Stimulated activated CD4-positive, alpha-beta T cell treated with anti-CD3 and anti-CD28 coated beads, Interleukin-1b, Interleukin-23, amount 100 ng/mL, for 4 hours (primary cell): ENCODE measurements at regions not wholly inside any gene's neighbourhood (a gene's known extent, or its start where the extent isn't known, plus 50 kb on each side); places are given as distances from the start of the nearest gene placed in this dataset.

Source experiments
- DNase-seq, 2 donors: peaks; one replicate each; pipeline ENCODE4 v3.0.0-alpha.2; 2020; ENCODE audit warnings: low read depth in 2 of 2

DNA sequence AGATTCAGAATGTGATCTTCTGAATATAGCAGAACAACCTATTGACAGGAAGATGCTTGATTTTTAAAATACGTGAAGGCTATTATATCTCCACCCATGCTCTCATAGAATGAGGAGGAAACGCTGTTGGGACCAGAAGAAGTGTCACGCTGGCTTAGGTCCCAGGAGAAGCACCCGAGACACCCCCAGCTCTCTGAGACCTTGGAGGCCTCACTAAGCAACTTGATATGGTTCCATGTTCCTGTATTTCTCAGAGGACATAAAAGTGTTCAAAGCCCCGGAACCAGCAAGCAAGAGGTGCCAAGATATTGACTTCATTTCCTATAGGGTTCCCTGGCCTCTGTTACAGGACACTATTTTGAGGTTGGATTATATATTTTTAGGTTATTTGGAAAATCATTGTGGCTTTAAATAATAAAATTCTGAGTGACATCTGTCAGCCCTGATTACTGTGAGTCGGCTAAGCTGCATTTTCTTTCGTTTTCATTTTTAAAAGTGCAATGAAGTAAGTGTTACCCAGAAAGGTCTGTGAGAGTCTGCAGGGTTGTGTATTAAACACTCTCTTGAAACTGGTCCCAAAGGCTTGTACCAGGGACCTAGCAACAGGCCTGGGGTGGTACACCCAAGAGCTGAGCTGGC is 400.0 kb downstream of the SOX9 start:
- DNase-seq: no peak

DNA sequence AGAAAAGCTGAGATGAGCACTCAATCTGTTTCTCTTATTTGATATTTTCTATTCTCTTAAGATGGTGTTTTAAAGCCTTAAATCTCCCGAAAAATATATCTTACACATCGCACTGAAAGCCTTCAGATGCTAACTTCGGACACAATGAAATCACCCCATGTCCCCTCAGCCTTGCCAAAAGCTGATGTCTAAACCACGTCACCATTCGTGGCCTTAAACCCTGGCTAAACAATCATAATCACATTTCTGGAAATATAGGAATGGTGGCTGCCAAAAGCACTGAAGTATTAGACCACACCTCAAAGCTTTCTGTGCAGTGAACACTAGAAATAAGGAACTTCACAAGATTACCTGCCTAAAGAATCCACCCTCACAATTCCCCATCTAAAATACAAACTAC is 402.7 kb downstream of the SOX9 start:
- no peak for DNase-seq

DNA sequence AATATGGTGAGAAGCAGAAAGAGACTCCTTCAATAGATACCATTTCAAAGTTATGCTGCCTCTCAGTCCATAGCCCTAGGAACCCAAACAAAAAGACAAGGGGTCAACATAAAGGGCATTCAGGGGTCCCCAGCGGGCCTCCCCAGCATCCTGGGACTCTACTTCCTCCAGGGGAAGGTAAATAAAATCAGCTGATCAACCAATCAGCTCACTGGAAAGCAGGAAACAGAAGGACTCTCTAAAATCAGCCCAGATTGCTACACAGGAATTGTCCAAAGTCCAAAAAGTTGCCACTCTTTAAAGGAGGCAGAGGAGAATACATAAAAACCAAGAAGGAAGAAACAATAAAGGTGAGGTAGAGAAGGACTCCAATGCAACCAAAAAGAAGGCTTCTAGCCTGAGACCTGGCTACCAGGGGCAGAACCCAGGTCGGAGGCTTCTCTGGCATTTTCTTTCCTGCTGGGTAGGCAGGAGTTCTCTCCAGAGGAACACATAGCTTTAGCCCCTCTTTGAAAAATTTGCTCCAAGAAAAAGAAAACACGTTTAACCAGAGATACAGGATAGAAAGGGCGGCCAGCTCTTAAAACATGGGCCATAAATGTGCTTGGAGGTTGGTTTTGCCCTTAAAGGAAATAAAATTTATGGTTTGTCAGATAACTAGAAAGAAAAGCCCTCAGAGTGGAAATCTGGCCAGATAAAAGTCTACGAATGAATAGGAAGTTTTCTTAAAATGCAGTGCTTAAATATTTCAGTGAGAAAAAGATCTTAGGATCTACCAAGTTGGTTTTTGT is 404.6 kb downstream of the SOX9 start:
- no peak for DNase-seq

DNA sequence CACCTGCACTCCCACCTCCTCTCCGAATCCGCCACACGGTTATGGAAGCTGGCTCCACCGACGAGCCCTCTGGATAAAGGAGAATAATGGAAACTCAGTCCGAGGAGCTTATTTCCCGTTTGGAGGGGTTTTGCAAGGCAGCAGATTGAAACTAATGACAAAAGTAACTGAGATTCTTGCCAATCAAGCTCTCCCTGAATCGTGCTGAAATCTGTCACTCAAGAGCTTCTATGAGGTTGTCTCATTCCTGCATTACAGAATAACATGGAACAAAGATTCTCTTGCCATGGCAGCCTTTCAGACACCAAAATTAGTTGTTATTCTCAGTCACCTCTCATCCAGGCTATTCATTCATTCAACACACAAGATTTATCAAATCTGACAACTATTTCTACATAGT is 405.9 kb downstream of the SOX9 start:
- no peak for DNase-seq

DNA sequence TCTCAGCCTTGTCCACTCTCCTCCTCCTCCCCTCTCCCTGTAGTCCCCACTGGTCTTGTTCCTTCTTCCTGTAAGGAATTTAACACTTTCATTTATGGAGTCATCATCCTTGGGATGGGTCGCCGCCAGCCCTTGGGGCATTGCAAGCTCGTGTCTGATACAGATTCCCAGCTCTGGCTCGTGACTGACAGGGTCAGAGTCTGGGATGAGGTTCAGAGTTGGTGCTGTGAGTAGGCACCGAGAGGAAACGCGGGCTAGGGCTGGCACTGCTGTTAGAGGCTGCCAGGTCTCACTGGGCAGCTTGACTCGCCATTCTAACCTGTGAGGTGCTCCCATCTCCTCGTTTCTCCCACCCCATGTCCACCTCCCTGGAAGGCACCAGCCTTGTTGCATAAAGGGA is 407.0 kb downstream of the SOX9 start:
- DNase-seq: no peak

DNA sequence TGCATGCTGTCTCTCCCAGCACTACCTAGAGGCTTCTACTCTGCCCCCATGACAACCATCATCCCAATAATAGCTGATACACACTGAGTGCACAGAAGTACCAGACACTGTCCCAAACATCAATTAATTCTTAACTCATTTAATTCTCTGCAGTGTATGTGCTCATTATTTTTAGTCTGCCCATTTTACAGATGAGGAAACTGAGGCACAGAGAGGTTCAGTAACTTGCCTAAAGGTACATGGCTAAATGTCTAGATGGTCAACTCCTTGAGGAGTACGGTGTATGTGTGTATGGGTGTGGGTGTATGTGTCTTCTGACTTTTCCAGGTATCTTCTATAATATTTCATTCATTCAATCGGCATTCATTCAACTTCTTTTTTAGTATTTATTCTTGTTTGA is 407.9 kb downstream of the SOX9 start:
- no peak for DNase-seq

DNA sequence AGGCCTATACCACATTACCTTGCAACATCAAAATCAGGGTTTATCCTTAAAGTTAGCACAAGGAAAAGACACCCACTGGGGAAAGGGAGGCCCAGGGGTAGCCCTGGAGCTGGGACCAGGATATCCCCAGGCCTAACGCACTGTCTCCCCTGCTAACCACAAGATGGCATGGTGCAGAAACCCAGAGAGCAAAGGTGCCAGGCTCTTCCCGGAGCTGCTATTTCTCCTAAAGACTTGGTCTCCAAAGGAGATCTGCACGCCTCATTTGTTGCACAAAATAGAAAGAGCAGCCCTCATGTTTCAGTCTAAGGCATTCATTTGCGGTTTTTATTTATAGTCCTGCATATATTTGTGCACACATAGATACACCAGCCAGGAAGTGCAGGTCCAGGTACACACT is 408.6 kb downstream of the SOX9 start:
- no peak for DNase-seq

DNA sequence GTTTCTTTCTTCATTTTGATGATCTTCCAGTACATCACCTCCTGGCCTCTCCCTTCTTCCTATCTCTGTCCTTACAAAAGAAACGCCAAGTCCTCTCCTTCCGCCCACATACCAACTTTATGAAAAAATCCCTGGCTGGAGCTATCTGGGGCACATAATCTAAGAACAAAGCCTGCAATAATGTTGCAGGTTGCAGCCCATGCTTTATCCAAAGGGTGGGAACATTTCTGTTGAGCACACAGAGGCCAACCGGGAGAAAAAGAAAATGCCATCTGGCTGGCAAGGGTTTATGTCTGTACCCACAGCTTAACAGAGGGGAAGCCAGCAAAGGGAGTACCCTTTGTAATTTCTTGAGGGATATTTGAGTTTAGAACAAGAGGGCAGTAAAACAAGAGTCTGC is 409.6 kb downstream of the SOX9 start:
- no peak for DNase-seq

DNA sequence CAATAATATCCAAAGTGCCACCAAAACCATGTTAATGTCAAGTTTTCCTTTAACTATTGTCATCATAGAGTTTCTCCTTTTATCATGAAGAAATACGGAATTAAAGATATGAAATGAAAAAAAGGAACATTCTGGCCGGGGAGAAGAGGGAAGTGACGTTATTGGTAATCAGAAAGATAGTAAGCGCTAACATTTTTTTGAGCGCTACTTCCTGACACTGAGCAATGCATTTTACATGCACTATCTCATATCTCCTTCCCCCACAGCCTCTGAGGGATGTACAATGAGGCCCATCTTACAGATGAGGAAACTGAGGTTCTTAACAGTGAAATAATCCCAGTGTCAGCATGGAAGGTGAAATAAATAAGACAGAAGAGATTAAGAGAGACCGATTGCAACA is 410.9 kb downstream of the SOX9 start:
- no peak for DNase-seq

DNA sequence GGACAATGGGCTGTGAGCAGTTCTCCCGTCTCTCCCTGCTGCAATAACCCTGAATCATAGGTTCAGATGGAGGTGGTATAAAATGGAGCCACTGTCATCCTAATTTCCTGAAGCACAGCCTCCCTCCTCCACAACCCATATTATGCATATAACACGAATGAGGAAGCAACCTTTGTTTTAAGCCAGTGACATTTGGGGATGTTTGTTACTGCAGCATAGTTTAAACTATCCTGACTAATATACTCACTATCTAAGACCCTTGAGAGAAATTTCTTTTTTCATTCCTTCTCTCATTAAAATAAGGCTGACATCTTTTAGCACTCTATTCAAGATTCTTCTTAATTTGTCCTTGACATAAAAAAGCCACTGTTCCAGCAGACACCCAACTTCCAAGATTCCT is 413.4 kb downstream of the SOX9 start:
- no peak for DNase-seq

DNA sequence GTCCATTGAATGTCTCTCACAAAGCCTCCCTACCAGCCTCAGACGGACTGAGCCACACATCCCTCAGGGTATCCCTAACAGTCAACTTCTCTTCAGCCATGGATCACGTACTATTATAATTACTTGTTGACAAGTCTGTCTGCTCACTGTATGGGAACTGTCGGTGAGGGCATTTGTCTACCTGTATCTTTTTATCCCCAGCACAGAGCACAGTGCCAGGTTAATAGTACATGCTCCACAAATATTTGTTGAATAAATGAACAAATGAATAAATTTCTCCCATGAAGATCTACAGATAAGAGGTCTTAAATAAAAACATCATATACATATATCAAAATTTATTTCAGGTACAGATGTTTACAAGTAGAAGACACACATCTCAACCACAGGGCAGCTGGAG is 414.0 kb downstream of the SOX9 start:
- no peak for DNase-seq

DNA sequence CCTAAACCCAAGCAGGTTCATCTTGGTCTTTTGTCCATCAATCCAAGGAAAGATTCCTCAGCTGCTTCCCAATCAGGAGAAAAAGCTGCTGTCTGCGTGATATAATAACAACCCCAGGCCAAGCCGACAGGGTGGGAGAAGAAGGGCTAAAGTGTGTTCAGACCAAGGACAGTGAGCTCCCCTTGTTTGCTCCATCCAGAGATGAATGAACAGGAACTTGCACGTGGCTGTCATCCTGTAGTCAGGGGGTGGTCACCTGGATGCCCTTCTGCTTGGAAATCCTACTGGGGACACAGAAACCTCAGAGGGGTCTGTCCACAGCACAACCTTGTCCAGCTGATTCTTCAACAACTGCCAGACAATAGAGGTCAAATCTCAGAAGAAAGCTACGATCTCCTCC is 414.5 kb downstream of the SOX9 start:
- DNase-seq: no peak

DNA sequence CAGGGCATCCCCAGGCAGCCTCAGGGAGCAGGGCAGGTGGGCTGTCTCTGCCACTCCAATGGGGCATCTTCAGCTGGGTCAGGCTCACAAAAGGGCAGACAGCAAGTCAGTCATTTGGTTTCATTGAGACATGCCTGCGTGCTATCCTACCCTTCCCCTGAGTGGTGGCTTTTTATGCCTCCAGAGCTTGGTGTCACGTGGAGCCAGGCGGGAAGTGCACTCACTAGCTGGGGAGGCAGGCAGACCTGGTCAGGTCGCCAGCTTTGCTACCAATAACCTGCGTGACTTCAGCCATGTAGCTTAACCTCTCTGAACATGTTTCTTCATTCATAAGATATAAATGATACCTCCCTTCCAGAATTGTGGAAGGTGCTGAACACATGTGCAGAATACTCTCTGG is 415.0 kb downstream of the SOX9 start:
- no peak for DNase-seq

DNA sequence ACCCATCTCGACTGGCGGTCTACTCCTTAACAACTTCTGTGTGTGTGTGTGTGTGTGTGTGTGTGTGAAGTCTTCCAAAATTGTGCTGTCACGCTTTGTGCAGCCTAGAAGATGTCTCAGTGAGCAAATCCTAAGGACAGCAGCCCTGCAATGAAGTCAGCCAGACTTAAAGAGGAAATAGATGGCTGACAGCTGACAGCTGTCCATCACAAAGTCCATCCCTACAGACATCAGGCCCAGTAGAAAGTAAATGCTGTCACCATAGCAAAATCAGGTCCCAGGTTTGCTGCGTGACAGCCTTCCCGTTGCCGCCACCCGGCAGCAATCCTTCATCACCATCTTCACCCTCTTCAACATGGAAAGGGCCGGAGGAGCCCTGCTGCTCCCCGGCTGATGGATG is 416.0 kb downstream of the SOX9 start:
- DNase-seq: no peak

DNA sequence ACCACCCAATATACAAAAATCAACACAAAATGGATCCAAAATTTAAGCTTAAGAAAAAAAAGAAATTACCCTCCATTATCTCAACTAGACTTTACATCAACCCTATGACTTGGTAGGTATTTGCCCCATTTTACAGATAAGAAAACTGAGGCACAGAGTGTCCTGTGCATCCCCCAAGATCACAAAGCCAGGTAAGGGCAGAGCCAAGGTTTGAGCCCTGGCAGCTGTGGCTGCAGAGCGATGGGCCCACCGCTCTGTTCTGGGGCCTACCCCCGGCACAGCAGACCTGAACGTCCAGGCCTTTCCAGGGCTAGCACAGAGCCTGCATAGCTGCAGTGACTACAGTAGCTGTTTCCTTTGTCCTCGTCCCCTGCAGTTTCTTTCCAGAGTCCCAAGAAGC is 417.6 kb downstream of the SOX9 start:
- DNase-seq: no peak

DNA sequence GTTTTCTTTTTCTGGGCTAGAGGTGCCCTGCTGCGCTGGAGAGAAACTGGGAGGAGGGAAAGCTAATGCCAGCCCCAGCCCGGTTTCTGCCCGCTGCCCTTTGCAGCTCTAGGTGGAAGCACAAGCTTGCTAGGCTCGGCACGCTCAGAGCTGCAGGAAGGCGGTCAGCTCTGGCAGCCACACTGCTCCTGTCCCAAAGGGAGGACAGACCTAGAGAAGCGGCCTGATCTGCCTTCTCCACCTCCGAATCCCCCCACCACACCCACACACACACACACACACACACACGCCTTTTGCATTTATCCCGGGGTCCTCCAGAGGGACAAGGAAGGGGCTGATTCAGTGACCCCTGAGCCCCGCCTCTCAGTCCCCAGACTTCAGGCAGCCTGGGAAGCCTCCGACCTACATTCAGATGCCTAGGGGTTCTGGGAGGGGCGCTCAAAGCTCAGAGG is 418.1 kb downstream of the SOX9 start:
- DNase-seq: no peak

DNA sequence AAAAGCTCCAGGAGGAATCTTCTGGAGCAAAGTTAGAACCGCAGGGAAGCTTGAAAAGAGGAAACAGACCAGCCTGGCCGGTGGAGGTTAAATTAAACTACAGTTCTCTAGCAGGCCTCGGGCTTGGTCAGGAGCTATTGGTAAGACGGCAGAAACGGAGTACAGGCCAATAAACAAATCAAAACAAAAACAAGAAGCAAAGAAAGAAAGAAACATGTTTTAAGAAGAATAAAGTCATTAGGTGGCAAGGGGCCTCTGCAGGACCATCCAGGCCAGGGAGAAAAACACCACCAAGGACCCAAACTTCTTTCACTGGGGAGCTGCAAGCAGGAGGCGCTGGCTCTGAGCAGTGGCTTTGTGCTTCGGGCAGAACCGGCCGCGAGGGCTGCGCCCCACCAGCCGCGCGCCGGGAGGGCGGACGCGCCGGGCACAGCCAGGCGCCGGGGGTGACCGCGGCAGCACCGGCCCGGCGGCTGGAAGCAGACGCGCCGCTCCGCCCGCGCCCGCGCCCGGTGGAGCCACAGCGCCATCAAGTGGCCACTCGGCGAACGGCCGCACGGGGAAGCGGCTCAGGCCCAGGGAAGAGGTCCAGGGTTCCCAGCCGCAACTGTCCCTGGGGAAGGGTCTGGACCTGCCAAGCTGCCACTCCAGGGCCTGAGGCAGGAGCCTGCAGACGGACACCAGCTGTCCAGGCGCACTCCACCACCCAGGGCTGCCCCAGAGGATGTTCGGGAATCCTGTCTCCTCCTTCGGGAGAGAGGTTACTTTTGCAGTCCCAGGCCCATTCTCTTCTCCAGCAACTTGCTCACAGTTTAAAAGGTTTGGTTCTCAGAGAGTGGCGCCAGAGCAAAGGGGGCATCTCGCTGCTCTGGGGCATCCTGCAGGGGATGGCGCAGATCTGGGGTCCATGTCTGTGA is 419.4 kb downstream of the SOX9 start:
- DNase-seq: peak; percentile 28 to 55

DNA sequence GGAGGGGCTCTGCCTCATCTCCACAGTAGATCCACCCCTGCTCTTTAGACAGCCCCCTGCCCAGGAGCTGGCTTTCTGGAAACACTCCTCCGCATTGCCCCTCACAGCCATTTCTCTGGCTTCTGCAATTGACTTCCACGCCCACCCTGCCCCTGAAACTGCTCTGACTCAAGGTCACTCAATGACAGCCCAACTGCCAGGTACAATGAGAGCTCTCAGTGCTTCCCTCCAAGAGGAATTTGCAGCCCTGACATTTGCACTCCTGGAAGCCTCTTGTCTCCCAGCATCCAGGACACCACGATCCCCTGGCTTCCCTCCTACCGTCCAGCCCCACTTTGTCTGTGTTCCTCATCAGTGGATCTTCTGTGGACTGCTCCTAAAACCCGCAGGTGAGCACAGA is 421.5 kb downstream of the SOX9 start:
- no peak for DNase-seq

DNA sequence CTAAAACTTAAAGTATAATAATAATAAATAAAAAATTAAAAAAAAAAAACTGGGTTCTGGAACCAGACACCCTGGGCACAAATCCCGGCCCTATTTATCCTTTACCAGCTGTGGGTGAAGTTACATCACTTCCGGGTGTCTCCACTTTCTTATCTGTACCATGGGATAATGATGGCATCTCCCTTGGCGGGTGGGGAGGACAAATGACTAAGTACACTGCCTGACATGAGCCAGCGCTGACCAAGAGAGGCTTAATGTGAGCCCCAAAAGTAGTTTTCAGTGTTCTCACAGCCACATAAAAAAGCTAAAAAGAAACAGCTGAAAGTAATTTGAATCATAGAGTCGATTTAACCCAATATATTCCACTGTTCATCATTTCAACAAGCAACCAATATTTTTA is 424.9 kb downstream of the SOX9 start:
- no peak for DNase-seq

DNA sequence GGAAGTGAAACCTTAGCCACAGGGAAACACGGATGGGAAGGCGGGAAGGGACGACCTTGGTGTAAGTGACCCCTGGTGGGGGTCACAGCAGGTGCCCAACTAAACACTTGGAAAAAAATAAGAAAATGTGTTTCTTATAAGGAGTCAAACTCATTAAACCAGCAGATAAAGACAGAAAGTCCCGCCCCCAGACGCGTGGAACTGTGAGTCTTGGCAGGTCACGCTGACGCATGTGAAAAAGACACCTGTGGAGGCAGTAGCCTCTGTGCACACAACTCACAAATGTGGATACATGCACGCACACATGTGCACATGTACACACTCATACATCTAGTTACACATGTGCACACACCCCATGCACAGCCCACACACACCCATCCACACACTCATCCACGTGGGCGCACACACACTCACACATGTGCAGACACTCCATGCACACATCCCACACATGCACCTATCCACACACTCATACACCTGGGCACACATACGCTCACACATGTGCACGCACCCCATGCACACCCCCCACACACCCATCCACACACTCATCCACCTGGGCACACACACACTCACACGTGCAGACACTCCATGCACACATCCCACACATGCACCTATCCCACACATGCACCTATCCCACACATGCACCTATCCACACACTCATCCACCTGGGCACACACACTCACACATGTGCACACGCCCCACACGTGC is 432.4 kb downstream of the SOX9 start:
- no peak for DNase-seq

DNA sequence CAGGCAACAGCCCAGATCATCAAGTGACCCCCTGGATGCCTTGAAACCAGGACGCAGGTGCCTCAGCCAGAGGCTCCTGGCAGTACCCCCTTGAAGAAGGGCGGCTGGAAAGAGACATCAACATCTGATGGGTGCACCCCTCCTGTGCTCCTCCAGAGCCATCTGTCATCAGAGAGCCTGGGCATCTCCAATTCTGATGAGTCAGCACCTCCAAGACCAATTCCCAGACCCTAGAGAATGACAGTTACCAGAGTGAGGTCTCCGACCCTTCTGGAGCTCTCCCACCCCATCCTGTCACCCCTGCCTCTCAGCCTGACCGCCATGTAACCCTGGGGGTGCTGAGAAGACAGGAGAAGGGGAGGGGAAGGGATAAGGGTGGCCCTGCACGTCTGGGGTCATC is 433.7 kb downstream of the SOX9 start:
- DNase-seq: no peak

DNA sequence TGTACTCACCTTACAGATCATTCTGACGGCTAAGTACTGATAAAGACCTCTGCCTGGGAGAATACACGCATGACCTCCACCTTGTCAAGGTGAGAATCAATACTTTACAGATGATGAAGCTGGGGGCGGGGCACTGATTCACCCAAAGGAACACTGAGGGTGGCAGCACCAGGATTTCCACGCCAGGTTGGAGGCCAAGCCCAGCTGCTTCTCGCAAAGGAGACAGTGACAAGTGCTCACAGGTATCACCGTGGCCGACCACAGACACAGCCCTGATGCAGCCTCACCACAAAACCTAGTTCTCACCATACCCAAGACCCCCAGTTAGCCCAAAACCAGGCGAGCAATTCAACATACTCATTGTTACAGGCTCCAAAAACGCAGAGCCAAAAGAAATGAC is 434.2 kb downstream of the SOX9 start:
- no peak for DNase-seq
